Common myeloid progenitor, CD34-positive (primary cell): ENCODE measurements at regions not wholly inside any gene's neighbourhood (a gene's known extent, or its start where the extent isn't known, plus 50 kb on each side); places are given as distances from the start of the nearest gene placed in this dataset.

Experiments
- CTCF ChIA-PET: fragments of 350-600 bp; sonication (Branson Sonifier 250); formaldehyde crosslinking; loops from one replicate; lab custom pipeline; 2021; ENCODE audit warnings: antibody characterized with exemption; lab: Charles Lee
- POLR2A ChIA-PET: fragments of 350-600 bp; sonication (Branson Sonifier 250); formaldehyde crosslinking; loops from one replicate; lab custom pipeline; 2021; ENCODE audit warnings: antibody characterized with exemption; lab: Charles Lee
- DNase-seq, 3 donors: peaks; one replicate each; pipeline versions ENCODE4 v3.0.0 to v3.0.0-alpha.2; 2013
- H3K27ac ChIP-seq, 2 experiments: 1 replicate in 1 of 2; 2 replicates in 1 of 2; pipeline ENCODE4 v1.7.0; 2013; ENCODE audit warnings: inconsistent platforms in 2 of 2, low read length in 2 of 2, mild to moderate bottlenecking in 2 of 2, low read depth in 1 of 2, moderate library complexity in 1 of 2; ENCODE audit not compliant: severe bottlenecking in 2 of 2, insufficient read depth in 1 of 2, poor library complexity in 1 of 2
- H3K27me3 ChIP-seq, 5 experiments: replicated peaks in 2 of 5; 1 replicate in 3 of 5; 2 replicates in 2 of 5; pipeline versions ENCODE4 v1.6.1 to v1.7.0; 2013; ENCODE audit warnings: low read length in 4 of 5, mild to moderate bottlenecking in 2 of 5, moderate library complexity in 2 of 5, inconsistent platforms in 1 of 5; ENCODE audit not compliant: insufficient read depth in 5 of 5, control insufficient read depth in 4 of 5
- H3K36me3 ChIP-seq, 4 experiments: 1 replicate in 2 of 4; 2 replicates in 2 of 4; pipeline versions ENCODE4 v1.6.1 to v1.7.0; 2013; ENCODE audit warnings: low read length in 3 of 4, control low read depth in 1 of 4, mild to moderate bottlenecking in 1 of 4; ENCODE audit not compliant: control insufficient read depth in 4 of 4, insufficient read depth in 4 of 4
- H3K4me1 ChIP-seq, 4 experiments: 1 replicate in 3 of 4; 2 replicates in 1 of 4; pipeline versions ENCODE4 v1.6.1 to v1.7.1; 2013; ENCODE audit warnings: low read length in 3 of 4, mild to moderate bottlenecking in 3 of 4, control low read depth in 1 of 4, inconsistent platforms in 1 of 4, moderate library complexity in 1 of 4; ENCODE audit not compliant: control insufficient read depth in 4 of 4, insufficient read depth in 4 of 4; ENCODE audit errors: control extremely low read depth in 1 of 4
- H3K4me3 ChIP-seq, 7 experiments: 1 replicate in 4 of 7; 2 replicates in 3 of 7; pipeline versions ENCODE4 v1.5.1 to v1.7.0; 2013; ENCODE audit warnings: mild to moderate bottlenecking in 7 of 7, low read length in 6 of 7, moderate library complexity in 6 of 7, inconsistent platforms in 2 of 7, low read depth in 2 of 7, control low read depth in 1 of 7; ENCODE audit not compliant: insufficient read depth in 4 of 7, control insufficient read depth in 1 of 7; ENCODE audit errors: extremely low read depth in 1 of 7
- H3K9me3 ChIP-seq, 5 experiments: 1 replicate in 4 of 5; 2 replicates in 1 of 5; pipeline versions ENCODE4 v1.6.1 to v1.7.1; 2013; ENCODE audit warnings: low read length in 4 of 5, mild to moderate bottlenecking in 2 of 5, inconsistent platforms in 1 of 5, low read depth in 1 of 5, moderate library complexity in 1 of 5; ENCODE audit not compliant: control insufficient read depth in 4 of 5, insufficient read depth in 2 of 5; ENCODE audit errors: control extremely low read depth in 1 of 5
- WGBS: methylation state at CpG from one replicate; pipeline ENCODE4 v1.1.5; 2013; ENCODE audit not compliant: insufficient coverage; 5-methylcytosine and 5-hydroxymethylcytosine counted together

DNA sequence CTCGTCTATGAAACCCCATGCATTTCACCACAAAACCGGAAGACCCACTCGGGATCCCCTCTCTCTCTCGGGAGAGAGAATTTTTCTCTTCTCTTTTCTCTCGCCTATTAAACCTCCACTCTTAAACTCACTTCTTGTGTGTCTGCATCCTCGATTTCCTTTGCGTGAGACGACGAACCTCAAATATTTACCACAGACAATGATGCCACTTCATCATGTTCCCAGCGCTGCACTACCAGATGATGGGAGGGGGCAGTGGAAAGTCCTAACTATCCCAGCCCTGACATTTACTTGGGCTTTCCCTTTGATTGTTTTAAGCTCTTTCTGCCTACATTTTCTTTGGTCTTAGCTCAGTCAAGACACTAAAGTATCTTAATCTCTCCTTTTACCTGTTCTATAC lies 906.7 kb downstream of the GRID1 start:
- DNase-seq, result no peak
- WGBS, result 97% methylated on average over 10 of the region's 10 CpGs
- H3K27me3 ChIP-seq, result no peaks in the 10 kb centered on the region
- CTCF ChIA-PET, result no interaction called here
- POLR2A ChIA-PET, result no interaction called here
- no peaks in the 10 kb centered on the region for H3K36me3 ChIP-seq
- no peak overlapping the region for H3K4me3 ChIP-seq
- no peak overlapping the region for H3K27ac ChIP-seq
- H3K9me3 ChIP-seq, result no peaks in the 10 kb centered on the region
- no peaks in the 10 kb centered on the region for H3K4me1 ChIP-seq

DNA sequence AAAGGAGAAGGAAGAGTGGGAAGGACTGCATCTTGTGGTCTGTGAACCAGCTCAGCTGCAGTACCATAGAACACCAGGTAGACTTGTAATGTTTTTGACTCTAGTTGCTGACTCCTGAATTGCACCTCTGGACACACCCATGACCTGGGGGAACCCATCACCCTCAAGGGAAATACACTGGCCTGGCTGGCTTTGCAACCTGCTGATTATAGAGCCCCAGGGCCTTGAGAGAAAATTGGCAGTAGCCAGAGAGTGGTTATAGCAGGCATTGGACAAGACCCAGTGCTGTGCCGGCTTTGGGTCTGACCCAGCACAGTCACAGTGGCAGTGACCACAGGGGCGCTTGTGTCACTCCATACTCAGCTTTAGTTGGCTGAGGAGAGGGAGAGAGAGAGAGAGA lies 902.3 kb downstream of the GRID1 start:
- Histone ChIP-seq H3K27ac (no peak overlapping the region), H3K27me3 (no peaks in the 10 kb centered on the region), H3K4me3 (no peak overlapping the region), H3K9me3 (peaks cover 0 to 1% (median 0%) of the 10 kb centered on the region in 5 experiments), H3K36me3 (no peaks in the 10 kb centered on the region), H3K4me1 (no peaks in the 10 kb centered on the region)
- DNase-seq, result no peak
- ChIA-PET POLR2A (no interaction called here), CTCF (no interaction called here)
- 93% methylated on average over 2 of the region's 2 CpGs for WGBS

DNA sequence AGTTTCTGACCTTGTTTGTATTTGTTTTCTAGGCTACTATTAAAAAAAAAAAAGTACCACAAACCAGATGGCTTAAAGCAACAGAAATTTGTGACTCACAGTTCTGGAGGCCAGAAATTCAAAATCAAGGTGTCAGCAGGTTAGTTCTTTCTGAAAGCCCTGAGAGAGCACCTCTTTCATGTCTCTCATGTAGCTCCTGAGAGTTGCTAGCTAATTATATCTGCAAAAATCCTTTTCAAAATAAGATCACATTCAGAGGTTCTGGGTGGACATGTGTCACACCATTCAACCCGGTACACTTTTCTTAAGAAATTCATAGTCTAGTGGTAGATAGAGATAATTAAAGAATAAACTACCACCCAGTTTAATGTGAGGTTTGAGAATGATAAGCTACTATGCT lies 888.6 kb downstream of the GRID1 start:
- Histone ChIP-seq H3K27ac (no peak overlapping the region), H3K9me3 (no peaks in the 10 kb centered on the region), H3K4me3 (no peak overlapping the region), H3K36me3 (no peaks in the 10 kb centered on the region), H3K4me1 (no peaks in the 10 kb centered on the region), H3K27me3 (no peaks in the 10 kb centered on the region)
- CTCF ChIA-PET, result no interaction called here
- no CpG with 5 or more reads among the region's 1 CpG for WGBS
- no peak for DNase-seq
- POLR2A ChIA-PET, result interaction anchor here (0.6 kb wide), 1 partner anchor 11 kb away, joined by 4 read pairs; no protein-coding TSS in a partner anchor

DNA sequence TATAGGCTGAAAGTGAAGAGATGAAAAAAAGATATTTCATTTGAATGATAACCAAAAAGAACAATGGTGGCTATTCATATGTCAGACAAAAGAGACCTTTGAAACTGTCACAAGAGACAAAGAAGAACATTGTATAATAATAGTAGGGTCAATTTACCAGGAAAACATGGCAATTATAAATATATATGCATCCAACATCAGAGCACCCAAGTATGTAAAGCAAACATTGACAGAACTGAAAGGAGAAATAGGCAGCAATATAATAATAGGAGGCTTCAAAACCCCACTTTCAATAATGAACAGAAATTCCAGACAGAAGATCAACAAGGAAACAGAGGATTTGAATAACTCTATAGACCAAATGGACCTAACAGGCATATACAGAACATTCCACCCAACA lies 876.2 kb downstream of the GRID1 start:
- ChIA-PET POLR2A (no interaction called here), CTCF (no interaction called here)
- no peaks in the 10 kb centered on the region for H3K4me1 ChIP-seq
- DNase-seq, result no peak
- H3K27ac ChIP-seq, result no peak overlapping the region
- no peak overlapping the region for H3K4me3 ChIP-seq
- no peaks in the 10 kb centered on the region for H3K36me3 ChIP-seq
- no peaks in the 10 kb centered on the region for H3K9me3 ChIP-seq
- no peaks in the 10 kb centered on the region for H3K27me3 ChIP-seq

DNA sequence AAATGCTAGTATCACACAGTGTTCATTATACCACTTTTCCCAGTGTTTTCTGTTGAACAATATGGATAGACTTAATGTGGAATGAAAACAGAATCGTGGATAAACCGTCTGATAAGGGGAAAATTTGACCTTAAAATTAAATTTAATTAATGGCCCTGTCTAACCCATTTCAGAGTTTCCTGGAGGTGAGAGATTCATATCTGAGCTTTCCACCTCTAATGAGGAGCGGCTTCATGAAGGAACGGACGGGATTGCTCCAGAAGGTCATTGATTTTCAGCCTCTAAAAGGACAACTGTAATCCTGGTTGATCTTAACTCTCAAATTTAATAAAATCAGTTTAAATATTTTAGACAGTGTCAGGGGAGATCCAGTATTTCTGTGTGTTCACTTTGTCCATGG lies 874.9 kb downstream of the GRID1 start:
- CTCF ChIA-PET, result no interaction called here
- WGBS, result 76% methylated on average over 2 of the region's 5 CpGs

DNA sequence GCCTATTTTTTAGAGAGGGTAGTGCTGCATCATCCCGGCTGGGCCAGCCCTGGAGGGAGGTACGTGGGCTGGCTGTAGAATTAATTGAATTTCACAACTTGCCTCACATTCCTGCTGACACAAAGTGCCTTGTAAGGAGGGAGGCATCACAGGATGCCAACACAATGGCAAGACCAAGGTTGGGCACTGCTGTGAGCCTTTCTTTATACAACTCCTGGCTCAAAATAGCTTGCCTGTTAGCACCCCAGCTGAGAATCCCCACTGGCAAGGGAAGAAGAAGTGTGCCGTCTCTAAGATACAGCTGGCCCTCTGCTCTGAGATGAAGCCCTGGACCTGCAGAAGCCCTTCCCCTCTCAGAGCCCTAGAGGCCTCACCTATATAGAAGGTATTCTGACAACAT lies 873.9 kb downstream of the GRID1 start:
- Histone ChIP-seq H3K4me1 (no peaks in the 10 kb centered on the region), H3K9me3 (no peaks in the 10 kb centered on the region), H3K36me3 (no peaks in the 10 kb centered on the region), H3K4me3 (no peak overlapping the region), H3K27me3 (no peaks in the 10 kb centered on the region), H3K27ac (no peak overlapping the region)
- ChIA-PET CTCF (interaction anchor here (0.6 kb wide), 1 partner anchor 1674 kb away, joined by 3 read pairs; no protein-coding TSS in a partner anchor), POLR2A (no interaction called here)
- 60% methylated on average over 1 of the region's 3 CpGs for WGBS
- no peak for DNase-seq

More for the DNA sequence above, 874.9 kb downstream of the GRID1 start:
- Histone ChIP-seq H3K4me1 (no peaks in the 10 kb centered on the region), H3K4me3 (no peak overlapping the region), H3K27ac (no peak overlapping the region), H3K36me3 (no peaks in the 10 kb centered on the region), H3K9me3 (no peaks in the 10 kb centered on the region), H3K27me3 (no peaks in the 10 kb centered on the region)
- no peak for DNase-seq
- POLR2A ChIA-PET, result no interaction called here

DNA sequence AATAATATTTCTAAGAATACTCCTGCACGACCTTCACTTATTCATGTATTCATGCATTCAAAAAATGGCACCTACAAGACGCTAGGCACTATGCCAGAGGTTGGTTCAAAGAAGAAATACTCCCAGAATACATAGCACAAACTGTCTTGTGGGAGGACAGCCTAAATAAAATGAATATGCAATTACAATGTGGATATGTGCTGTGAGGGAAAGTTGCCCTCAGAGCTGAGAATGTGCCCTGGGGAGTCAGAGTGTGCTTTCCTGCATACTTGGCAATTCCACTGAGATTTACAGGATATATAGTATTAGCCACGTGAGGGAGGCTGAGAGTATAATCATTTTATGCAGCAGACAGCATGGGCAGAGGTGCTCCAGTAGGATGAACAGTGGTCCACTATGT lies 872.9 kb downstream of the GRID1 start:
- H3K27ac ChIP-seq, result no peak overlapping the region

More for the DNA sequence above, 872.9 kb downstream of the GRID1 start:
- ChIA-PET POLR2A (no interaction called here), CTCF (no interaction called here)
- Histone ChIP-seq H3K4me1 (no peaks in the 10 kb centered on the region), H3K36me3 (no peaks in the 10 kb centered on the region), H3K27me3 (no peaks in the 10 kb centered on the region), H3K9me3 (no peaks in the 10 kb centered on the region), H3K4me3 (no peak overlapping the region)
- DNase-seq, result no peak
- WGBS, result 65% methylated on average over 2 of the region's 3 CpGs
